GM18907 (cell line): ENCODE measurements at regions not wholly inside any gene's neighbourhood (a gene's known extent, or its start where the extent isn't known, plus 50 kb on each side); places are given as distances from the start of the nearest gene placed in this dataset.
"Not testable (repeated sequence)": the region's sequence is repeated elsewhere in the genome, so short reads cannot be mapped to it uniquely, and the experiment has no call there.

Experiments used
- ATAC-seq: cut with Tn5 transposase; IDR thresholded peaks from one replicate; pipeline ENCODE4 v1.9.1; 2021; ENCODE audit warnings: mild to moderate bottlenecking, moderate library complexity; ENCODE audit not compliant: unreplicated experiment

DNA sequence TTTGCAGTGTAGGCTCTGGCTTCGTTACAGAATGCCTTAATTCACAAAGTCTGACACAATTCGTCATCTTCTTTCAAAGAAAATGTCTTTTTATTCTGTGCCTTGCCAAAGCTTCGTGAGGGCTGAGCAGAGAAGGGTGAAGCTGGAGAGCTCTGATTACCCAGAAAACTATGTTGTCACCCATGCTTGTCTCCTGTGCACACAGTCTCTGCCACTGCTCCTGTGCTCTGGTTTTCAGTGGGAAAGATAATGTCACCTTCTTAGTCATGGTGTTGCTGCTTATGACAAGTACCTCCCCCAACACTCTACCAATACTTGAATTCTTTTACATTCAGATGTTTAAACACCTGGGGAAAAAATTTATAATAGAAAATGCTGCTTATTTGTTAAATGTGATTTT is 509.2 kb upstream of the GRM7 start:
- ATAC-seq, result no peak

DNA sequence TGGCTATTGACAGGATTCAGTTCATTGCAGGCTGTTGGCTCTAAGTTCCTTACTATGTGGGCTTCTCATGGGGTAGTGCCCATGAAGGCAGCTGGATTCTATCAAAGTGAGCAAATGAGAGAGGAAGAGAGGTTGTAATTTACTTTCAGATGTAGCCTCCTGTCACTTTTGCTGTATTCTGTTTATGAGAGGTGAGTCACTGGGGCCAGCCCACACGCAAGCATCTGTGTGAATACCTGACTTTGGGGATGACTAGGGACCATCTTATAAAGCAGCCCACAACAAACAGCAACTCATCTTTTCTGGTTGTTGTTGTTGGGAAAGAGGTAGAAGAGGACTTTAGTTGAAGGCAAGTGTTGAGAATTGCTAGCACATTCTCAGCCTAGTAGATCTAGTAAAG is 506.3 kb upstream of the GRM7 start:
- ATAC-seq, result no peak

DNA sequence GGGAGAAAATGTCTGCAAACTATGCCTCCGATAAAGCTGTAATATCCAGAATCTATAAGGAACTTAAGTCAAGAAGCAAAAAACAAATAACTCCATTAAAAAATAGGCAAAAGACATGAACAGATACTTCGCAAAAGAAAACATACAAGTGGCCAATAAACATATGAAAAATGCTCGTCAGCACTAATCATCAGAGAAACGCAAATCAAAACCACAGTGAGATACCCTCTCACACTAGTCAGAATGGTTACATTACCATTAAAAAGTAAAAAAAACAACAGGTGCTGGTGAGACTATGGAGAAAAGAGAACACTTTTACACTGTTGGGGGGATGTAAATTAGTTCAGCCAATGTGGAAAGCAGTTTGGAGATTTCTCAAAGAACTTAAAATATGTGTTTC is 498.5 kb upstream of the GRM7 start:
- ATAC-seq, result no peak

DNA sequence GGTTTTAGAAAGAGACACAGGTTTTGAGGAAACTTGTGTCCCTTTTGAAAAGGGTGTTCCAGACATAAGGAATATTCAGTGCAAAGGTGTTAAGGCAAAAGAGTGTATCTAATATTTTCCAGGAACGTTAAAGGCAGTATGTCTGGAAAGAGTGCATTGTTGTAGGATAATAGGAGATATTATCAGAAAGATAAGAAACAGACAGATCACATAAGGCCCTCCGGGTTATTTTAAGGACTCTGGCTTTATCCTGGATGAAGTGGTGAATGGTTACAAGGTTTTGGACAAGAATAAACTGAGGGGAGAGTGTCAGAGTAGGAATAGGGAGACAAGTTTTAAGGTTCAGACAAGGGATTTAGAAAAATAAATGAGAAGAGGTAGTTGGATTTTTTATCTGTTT is 493.7 kb upstream of the GRM7 start:
- no peak for ATAC-seq

DNA sequence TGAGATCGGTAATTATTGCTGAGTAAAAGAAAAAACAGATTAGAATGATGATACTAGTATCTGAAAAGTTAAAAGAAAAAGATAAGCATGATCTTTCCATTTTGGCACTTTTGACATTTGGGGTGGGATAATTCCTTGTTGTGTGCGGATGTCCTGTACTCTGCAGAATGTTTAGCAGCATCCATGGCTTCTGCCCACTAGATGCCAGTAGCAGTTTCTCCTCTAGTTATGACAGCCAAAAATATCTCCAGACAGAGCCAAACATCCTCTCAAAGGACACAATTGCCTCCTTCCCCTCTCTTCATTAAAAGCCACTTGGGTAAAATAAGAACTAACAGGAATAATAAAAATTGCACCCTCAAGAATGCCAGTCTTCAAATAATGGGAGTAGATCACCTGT is 468.8 kb upstream of the GRM7 start:
- no peak for ATAC-seq

DNA sequence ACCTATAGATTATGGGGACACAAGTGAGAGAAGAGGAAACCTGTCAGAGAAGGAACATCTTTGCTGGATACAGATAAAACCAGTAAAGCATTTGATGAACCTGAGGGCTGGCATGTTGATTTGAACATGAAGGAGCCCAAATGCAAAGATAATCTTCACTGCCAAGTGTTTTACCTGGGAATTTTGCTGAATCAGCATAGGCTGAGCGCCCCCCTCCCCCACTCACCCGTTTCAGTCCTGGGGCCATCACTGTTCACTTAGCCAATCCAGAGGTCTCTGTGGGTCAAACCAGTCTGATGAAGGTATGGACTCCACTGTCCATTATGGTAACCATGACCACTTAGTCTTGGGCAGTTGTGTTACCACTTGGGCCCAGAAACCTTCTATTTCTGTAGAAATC is 466.0 kb upstream of the GRM7 start:
- no peak for ATAC-seq

DNA sequence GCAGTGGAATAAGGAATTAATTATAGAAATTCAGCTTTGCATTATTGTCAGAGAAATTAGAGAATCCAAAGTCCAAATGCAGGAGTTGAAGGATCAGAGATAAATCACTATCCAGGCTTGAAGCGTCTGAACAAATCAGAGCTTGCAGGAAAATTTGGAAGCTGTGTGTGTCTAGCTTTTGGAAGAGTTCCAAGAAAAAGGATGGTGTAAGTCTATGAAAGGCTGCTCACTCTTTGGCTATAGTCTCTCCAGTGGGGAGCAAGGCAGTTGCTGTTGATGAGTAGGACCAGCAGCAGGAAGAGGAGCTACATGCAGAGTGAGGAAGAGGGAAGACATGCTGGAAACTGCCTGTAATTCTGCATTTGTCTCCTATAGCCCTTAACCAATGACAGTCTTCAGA is 464.3 kb upstream of the GRM7 start:
- no peak for ATAC-seq

DNA sequence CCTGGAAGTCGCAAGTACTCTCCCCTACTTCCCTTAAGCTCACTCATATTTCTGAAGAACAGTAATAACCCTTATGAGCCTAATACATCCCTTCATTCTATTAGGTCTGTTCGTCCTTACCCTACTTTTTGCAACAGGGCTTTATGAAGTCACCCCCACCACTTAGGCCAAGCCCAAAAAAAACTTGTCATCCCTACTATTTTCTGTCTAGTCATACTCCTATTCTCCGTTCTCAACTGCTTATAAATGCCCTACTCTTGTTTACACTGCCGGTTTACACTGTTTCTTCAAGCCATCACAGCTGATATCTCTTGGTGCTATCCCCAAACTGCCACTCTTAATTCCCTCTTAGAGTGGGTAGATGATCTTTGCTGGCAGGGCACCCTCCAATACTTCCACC is 458.2 kb upstream of the GRM7 start:
- ATAC-seq, result not testable (repeated sequence)

DNA sequence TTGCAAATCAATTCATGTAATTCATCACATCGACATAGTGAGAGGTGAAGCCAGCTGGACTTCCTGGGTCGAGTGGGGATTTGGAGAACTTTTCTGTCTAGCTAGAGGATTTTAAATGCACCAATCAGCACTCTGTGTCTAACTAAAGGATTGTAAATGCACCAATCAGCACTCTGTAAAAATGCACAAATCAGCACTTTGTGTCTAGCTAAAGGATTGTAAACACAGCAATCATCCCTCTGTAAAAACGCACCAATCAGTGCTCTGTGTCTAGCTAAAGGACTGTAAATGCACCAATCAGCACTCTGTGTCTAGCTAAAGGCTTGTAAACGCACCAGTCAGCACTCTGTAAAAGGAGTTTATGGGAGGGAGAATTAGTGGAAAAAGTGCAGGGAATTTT is 454.0 kb upstream of the GRM7 start:
- ATAC-seq, result not testable (repeated sequence)

DNA sequence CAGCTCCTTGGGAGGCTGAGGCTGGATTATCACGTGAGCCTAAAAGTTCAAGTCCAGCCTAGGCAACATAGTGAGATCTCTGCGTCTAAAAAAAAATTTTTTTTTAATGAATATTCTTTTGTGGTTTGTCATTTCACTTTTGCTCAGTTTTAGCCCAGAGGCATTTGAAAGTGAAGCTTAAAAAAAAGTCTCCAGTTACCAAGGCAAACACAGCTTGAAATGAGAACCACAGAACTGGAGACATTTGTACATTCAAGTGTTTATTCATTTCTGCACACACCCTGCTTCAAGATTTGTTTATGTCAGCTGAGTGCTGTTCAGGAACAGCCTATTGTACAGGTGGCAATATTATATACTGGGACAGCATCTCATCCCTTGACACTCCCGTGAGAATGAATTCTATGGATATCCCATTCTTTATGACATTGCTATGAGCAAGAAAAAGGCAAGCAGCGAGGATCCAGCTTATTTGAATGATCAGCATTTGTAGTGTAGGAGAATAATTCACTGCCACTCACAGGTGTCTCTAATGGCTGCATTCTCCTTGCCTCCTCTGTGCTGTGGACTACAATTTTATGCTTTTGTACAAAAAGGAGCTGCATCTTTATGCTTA is 444.8 kb upstream of the GRM7 start:
- no peak for ATAC-seq

DNA sequence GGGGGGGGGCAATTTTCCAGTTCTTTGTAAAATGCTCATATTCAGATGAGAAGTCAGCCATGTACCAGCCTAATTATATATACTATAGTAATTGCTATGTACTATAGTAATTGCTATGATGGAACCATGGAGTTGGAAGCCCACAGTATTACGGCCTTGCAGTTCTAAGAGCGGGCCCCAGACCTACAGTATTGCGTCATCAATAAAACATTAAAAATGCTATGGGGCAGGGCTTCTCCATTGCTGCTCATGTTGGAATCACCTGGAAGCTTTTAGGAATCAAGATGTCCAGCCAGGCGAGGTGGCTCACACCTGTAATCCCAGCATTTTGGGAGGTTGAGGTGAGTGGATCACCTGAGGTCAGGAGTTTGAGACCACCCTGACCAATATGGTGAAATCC is 443.7 kb upstream of the GRM7 start:
- no peak for ATAC-seq

DNA sequence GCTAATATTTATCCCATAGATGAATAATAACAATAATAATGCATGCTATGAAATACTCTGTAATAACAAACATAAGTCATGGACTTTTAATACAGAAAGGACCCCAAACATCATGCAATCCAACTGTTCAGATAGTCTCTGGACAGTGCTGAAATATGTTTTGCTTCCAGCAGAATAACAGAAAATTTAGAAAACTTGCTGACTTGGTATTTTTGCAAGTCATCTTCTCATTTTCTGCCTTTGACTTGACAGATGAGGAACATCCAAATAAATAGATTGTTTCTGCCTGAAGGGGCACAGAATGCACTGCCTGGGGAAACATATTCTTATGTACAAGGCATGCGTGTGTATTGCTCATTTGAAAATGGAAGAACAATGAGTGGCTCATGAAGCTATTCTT is 442.4 kb upstream of the GRM7 start:
- no peak for ATAC-seq

DNA sequence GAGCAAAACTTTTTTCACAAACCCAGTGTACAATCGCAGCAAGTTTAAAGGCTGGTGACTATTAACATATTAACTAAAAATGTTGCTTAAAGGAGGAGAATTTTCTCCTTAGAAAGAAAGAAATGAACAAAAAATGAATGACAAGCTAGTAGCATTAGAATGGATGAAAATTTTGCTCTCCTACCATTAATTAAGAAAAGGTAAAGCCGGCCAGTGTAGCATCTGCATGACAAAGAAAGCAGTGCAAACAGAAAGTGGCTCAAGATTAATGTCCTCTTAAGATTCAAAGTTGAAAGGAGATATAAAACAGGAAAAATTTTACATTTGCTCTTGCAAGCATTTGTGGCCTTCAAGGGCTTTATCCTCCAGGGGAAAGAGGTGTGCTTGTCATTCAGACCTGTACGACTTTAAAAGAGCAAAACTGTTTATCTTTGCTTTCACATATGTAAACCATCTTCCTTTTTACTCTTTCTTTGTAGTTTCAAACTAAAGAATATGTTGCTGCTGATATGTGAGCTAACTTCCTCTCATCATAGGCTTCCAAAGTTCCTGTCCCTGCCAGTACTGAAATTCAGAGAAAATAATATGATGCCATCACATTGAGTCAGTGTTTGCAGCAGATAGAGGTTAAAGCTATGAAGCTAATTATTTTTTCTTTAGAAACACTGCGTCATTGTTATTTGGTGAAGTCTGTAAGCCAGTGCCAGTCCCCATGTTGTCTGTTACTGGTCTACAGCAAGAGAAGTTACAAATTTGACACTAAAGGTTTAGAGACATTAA is 439.1 kb upstream of the GRM7 start:
- no peak for ATAC-seq

DNA sequence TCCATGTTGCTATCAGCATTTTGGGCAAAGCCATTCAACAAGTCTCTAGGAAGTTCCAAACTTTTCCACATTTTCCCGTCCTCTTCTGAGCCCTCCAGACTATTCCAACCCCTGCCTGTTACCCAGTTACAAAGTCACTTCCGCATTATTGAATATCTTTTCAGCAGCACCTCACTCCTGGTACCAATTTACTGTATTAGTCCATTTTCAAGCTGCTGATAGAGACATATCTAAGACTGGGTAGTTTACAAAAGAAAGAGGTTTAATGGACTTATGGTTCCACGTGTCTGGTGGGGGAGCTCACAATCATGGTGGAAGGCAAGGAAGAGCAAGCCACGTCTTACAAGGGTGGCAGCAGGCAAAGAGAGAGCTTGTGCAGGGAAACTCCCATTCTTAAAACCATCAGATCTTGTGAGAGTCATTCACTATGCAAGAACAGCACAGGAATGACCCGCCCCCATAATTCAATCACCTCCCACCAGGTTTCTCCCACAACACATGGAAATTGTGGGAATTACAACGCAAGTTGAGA is 435.6 kb upstream of the GRM7 start:
- ATAC-seq, result no peak

DNA sequence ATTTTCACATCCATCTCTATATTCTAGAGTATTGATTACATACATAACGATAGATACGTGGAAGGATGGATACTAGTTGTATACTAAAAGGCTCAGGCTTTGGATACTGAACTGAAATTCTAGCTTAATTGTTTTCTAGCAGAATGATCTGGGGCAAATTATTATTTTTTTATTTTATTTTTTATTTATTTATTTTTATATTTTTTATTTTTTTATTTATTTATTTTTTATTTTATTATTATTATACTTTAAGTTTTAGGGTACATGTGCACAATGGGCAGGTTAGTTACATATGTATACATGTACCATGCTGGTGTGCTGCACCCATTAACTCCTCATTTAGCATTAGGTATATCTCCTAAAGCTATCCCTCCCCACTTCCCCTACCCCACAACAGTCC is 432.6 kb upstream of the GRM7 start:
- ATAC-seq, result not testable (repeated sequence)

DNA sequence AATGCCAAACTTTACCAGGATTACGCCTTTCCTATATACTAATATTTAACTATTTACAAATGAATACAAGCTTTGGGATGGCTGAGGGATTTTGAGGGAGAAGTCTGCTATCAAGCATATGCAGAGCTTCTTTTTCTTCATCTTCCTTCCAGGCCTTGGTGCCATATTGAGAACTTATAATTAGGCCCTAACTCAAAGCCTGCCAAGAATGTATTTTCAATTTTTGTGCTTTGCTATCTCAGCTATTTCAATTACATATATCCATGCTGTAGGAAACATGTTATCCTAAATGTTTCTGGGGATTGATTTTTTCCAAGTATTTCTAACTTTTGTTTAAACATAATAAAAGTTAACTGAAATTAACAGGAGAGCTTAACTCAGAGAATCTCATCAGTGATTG is 425.0 kb upstream of the GRM7 start:
- no peak for ATAC-seq

DNA sequence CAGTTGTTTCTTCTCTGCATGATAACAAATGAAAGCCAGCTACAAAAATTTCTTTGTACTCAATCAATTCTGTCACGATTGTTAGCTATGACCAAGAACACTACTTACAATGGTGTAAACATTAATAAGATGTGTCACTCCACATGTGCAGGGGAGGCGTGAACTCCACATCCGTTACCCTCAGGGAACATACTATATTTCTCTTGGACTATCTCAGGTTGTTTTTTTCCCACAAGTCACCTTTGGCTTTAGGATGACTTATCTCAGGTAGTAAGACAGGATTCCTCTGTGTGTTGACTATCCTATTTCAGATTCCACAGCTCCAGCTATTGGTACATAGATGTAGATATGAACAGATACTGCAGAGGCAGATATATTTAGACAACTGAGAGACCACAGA is 423.3 kb upstream of the GRM7 start:
- ATAC-seq, result no peak

DNA sequence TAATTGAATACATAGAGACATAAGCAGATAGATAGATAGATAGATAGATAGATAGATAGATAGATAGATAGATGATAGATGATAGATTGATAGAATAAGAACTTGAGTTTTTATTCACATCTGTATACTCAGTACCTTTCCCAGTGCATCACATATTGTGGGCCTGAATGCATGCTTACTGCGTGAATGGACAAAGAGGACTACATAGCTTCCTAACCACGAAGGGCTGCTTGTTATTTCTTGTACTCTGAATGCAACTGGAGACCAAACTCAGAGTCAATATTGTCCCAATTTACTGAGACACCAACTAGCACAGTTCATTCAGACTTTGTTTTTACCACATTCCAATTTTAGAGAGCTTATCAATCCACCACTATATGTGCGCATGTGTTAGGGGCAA is 422.9 kb upstream of the GRM7 start:
- no peak for ATAC-seq

DNA sequence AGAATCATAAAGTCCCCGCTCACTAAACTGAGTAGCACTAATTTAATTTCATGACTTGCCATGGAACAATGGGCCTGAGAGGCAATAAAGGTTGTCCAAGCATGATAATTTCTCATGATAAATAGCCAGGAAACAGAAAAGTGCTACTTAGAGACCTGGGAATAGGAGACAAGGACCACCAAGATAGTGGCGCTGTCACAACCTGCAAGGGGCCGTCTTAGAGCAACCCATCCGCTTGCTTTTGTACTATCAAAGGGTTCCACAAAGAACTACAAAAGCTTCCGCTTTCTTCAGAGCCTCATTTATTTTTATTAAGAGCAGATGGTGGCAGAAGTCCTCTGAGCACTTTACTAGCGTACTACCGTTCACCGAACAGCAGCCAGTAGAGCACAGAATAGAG is 421.7 kb upstream of the GRM7 start:
- no peak for ATAC-seq

DNA sequence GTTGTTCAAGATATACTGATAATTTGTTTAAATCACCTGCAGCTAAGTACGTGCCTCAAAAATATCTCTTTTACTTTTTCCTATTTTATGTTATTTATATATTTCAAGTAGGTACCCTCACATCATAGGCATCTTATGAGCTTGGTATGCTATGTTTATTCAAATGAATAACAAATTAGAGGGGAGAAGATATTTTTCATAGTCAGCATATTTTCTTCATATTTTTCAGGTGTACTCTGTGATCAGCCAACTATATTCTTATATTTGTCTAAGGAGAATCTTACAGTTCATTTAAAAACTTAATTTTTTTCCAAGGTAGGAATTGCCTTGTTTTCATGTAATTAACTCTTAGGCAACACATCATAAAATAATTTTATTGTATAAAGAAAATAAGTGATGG is 421.1 kb upstream of the GRM7 start:
- ATAC-seq, result no peak

DNA sequence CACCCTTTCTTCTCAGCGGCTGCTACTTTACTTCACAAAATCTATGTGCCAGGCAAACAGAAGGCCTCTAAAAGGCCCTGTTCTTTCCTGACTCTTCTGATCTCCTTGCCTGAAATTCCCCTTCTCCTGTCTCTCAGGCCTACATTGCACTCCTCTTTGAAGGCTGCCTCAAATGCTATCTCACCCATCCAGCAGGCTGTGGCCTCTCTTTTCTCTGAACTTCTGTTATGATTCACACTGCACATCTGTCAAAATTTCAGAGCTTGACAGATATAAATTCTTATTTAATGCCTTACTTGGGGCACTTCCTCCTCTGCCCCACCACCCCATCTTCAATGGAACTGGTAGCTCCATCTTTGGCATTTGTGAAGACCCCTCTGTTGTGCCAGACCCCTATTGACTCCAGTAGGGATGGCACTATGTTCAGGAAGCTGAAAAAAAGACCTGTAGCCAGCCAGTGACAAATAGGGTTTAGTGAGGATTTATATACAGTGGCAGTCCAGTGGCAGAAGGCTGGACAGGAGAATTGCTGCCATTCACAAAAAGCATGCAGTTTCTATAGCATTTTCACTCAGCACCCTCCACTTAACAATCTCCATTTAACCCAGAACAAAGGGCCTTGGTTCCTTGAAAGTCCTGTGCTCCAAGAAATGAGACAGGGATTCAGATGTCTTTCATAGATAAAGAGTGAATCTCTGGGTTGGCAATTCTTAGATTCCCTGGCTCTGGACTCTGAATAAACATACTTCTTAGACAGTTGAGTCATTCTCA is 415.8 kb upstream of the GRM7 start:
- no peak for ATAC-seq
